ENCODE measurements at regions not wholly inside any gene's neighbourhood (a gene's known extent, or its start where the extent isn't known, plus 50 kb on each side); places are given as distances from the start of the nearest gene placed in this dataset.

DNA sequence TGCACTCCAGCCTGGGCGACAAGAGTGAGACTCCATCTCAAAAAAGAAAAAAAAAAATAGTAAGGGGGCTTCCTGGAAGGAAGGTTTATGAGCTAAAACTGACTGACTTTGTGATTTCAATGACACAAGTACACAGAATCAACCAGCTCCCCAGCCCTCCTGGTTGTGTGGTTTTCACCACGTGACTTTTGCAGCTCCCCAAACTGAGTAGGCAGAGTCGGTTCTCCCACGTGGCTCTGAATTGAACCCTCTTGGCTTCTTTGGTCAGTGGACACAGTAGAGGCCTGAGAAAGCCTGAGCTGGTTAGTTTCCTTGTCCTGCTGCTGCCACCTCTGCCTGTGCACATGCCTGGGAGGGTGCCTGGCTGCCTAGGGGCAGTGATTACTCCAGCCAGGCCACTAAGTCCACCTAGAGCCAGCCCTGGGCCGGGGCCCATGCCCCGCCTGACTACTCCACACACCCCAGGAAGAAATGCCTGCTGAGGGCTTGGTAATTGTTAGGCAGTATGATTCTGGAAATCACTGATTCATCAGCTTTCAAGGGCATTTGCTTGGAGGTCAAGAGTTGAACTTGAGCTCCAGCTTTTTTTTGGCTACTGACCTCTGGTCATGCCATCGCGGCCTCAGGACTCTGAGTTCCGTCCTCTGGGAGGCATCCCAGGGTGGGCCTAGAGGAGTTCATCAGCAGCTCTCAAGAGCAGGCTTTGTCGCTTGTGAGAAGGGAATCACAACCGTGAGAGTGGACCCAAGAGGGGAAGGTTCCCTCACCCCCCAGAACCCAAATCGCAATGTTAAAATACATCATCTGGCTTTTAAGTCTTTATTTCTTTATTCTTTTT is 431.9 kb upstream of the HS6ST1 start:
- no peak for DNase-seq (ENCODE audit: low read depth)

- no peak for DNase-seq (ENCODE audit: low read depth)
Observed at GRCh38 chr2:128751746-128752145, 433.1 kb upstream of the HS6ST1 start.

- DNase-seq (ENCODE audit: low read depth): no peak
Observed at GRCh38 chr2:128752691-128753263, 434.1 kb upstream of the HS6ST1 start.

- DNase-seq (ENCODE audit: low read depth): no peak
Observed at GRCh38 chr2:128753321-128753720, 434.7 kb upstream of the HS6ST1 start.

DNA sequence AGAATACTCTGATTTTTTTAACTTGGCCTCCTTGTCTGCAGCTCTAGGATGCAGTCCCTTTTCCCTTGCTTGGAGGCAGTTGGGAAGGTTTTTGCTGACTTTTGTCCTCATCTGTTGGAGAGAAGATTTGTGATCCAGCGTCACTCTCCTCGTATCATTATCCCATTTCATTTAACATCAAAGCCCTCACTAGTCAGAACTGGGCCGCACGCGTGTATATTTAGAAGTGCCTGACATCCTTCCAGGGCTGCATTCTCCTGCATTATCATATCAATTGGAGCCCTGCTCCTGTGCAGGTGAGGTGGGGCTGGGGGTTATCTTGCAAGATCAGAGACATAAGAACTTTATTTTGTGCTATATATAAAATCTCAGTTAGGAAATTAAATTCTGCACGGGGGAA is 435.1 kb upstream of the HS6ST1 start:
- no peak for DNase-seq (ENCODE audit: low read depth)

GRCh38 chr2:128754246-128754724 is 435.6 kb upstream of the HS6ST1 start:
- no peak for DNase-seq (ENCODE audit: low read depth)

- DNase-seq (ENCODE audit: low read depth): no peak
Observed at GRCh38 chr2:128755695-128756364, 437.2 kb upstream of the HS6ST1 start.

GRCh38 chr2:128756365-128756717 is 437.7 kb upstream of the HS6ST1 start:
- DNase-seq (ENCODE audit: low read depth): no peak

- DNase-seq (ENCODE audit: low read depth): no peak
Observed at GRCh38 chr2:128765811-128766210, 447.1 kb upstream of the HS6ST1 start.

DNA sequence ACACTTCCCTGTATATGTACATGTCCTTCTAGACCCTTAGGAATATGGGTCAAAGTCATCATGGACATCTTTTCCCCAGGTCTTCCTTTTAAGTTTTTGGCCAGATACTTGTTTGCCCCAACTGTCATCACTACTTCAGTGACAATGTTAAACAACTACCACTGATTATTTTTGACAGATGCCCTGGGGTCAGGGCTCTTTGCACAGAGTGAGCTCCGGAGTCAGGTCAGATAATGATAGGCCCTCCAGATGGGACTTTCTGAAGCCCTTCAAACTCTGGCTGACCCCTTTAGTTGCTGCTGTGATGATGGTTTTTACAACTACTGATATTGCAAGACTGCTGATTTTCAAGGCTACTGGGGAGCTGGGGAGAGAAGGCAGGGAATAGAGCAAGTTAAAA is 449.4 kb upstream of the HS6ST1 start:
- DNase-seq (ENCODE audit: low read depth): no peak

DNA sequence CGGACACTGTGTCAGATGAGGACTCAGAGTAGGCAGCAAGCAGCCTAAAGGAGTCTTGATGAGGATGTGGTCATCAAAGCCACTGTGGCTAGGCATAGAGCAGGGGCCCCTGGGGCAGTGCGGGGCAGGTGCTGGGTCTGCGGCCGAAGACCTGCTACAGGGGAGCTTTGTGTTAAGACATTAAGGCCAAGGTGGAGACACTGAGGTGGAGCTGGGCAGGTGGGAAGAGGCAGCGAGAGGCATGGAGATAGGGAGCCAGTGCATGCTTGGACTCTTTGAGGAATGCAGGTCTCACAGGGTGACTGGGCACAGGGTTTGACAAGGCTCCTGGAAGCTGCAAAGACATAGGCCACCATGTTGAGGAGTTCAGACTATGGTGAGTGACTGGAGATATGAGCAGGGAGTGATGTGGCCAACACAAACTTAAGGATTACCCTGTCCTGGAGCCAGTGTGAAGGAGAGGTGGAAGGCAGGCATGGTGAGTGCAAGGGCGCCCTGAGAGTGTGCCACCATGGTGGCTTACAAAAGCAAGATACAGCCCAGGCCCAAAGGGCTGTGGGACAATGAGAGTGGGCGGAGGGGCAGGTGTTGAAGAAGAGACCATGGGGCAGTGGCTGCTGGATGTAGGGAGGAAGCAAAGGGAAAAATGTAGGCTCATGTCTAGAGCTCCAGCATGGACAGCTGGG is 450.9 kb upstream of the HS6ST1 start:
- no peak for DNase-seq (ENCODE audit: low read depth)

- no peak for DNase-seq (ENCODE audit: low read depth)
Observed at GRCh38 chr2:128770143-128771085, 451.7 kb upstream of the HS6ST1 start.

- no peak for DNase-seq (ENCODE audit: low read depth)
Observed at GRCh38 chr2:128771401-128771800, 452.7 kb upstream of the HS6ST1 start.

GRCh38 chr2:128772671-128773070 is 454.0 kb upstream of the HS6ST1 start:
- no peak for DNase-seq (ENCODE audit: low read depth)

- DNase-seq (ENCODE audit: low read depth): no peak
Observed at GRCh38 chr2:128773641-128774319, 455.1 kb upstream of the HS6ST1 start.

GRCh38 chr2:128774320-128775216 is 455.9 kb upstream of the HS6ST1 start:
- DNase-seq (ENCODE audit: low read depth): no peak

DNA sequence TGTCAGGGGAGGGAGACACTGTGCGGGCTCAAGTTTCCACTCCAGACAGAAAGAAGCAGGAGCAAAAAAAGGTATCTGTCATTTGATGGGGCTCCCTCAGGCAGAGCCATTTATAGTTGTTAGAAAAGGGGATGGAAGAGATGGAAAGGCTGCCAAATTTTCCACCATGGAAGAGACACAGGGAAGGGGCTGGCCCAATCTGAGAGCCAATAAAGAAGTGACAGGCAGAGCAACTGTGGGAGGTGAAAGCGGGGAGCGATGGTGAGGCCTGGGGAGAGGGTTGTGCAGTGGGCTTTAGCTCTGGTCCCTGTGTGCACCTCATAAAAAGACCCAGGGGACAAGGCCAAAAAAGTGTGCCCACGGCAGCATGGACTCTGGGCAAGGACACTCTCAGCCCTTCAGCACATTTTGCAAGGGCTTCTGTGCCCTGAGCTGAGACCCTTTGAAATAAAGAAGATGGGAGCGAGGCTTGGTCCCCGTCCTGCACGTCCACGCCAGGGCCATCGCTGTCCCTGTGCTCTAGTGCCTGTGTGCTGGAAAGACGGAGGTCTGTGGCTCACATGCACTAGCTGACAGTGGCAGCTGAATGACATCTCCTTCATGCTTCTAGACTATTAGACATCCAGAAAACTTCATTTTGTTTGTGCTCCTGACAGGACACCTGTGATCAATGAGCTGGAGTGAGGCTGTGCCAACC is 456.7 kb upstream of the HS6ST1 start:
- DNase-seq (ENCODE audit: low read depth): no peak

DNA sequence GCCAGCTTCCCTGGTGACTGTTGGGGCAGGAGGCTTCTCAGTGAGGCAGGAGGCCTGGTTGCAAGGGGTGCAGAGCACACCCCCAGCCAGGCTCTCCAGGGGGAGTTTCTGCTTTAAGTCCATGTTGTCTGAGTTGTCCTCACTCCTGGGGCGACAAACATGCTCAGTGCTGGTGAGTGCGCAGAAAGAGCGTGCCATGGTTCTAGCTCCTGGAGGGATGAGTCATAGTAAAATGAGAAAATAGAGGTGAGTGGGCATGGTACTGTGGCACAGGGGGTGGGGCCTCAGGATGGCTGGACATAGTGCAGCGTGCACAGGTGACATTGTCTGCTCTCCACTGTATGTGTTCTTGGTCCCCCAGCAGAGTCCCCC is 457.2 kb upstream of the HS6ST1 start:
- no peak for DNase-seq (ENCODE audit: low read depth)

Data from forelimb muscle (tissue), 1 donor.